GM21360 (cell line): ENCODE measurements at regions not wholly inside any gene's neighbourhood (a gene's known extent, or its start where the extent isn't known, plus 50 kb on each side); places are given as distances from the start of the nearest gene placed in this dataset.
"Not testable (repeated sequence)": the region's sequence is repeated elsewhere in the genome, so short reads cannot be mapped to it uniquely, and the experiment has no call there.

Experiments
- ATAC-seq: cut with Tn5 transposase; IDR thresholded peaks from one replicate; pipeline ENCODE4 v1.9.1; 2021; ENCODE audit warnings: mild to moderate bottlenecking, moderate library complexity; ENCODE audit not compliant: unreplicated experiment

GRCh38 chr2:217604527-217605194 is 398.1 kb downstream of the TNS1 start:
- ATAC-seq, result no peak

GRCh38 chr2:217601601-217602000 is 401.2 kb downstream of the TNS1 start:
- ATAC-seq, result no peak

- ATAC-seq, result no peak
These were observed 402.9 kb downstream of the TNS1 start for GRCh38 chr2:217599906-217600305.

GRCh38 chr2:217597681-217598080 is 405.1 kb downstream of the TNS1 start:
- no peak for ATAC-seq

GRCh38 chr2:217597145-217597544 is 405.6 kb downstream of the TNS1 start:
- no peak for ATAC-seq

- ATAC-seq, result no peak
These were observed 409.1 kb downstream of the TNS1 start for GRCh38 chr2:217593732-217594131.

- no peak for ATAC-seq
These were observed 414.5 kb downstream of the TNS1 start for GRCh38 chr2:217588266-217588665.

GRCh38 chr2:217585362-217585761 is 417.4 kb downstream of the TNS1 start:
- ATAC-seq, result no peak

- ATAC-seq, result not testable (repeated sequence)
These were observed 422.4 kb downstream of the TNS1 start for GRCh38 chr2:217580407-217580806.

GRCh38 chr2:217573571-217573970 is 429.2 kb downstream of the TNS1 start:
- ATAC-seq, result no peak

- no peak for ATAC-seq
These were observed 432.4 kb downstream of the TNS1 start for GRCh38 chr2:217570394-217570793.

- ATAC-seq, result no peak
These were observed 434.4 kb downstream of the TNS1 start for GRCh38 chr2:217568289-217568971.

- no peak for ATAC-seq
These were observed 439.2 kb downstream of the TNS1 start for GRCh38 chr2:217563565-217563964.

- no peak for ATAC-seq
These were observed 439.8 kb downstream of the TNS1 start for GRCh38 chr2:217562871-217563480.

- no peak for ATAC-seq
These were observed 443.7 kb downstream of the TNS1 start for GRCh38 chr2:217559084-217559483.

GRCh38 chr2:217555081-217555876 is 447.5 kb downstream of the TNS1 start:
- ATAC-seq, result no peak

GRCh38 chr2:217553679-217554078 is 449.1 kb downstream of the TNS1 start:
- no peak for ATAC-seq

GRCh38 chr2:217553202-217553601 is 449.6 kb downstream of the TNS1 start:
- ATAC-seq, result no peak

- no peak for ATAC-seq
These were observed 450.7 kb downstream of the TNS1 start for GRCh38 chr2:217552081-217552480.

- no peak for ATAC-seq
These were observed 451.4 kb downstream of the TNS1 start for GRCh38 chr2:217551252-217551899.

GRCh38 chr2:217539126-217539525 is 463.7 kb downstream of the TNS1 start:
- no peak for ATAC-seq
